ENCODE measurements at regions not wholly inside any gene's neighbourhood (a gene's known extent, or its start where the extent isn't known, plus 50 kb on each side); places are given as distances from the start of the nearest gene placed in this dataset.

DNA sequence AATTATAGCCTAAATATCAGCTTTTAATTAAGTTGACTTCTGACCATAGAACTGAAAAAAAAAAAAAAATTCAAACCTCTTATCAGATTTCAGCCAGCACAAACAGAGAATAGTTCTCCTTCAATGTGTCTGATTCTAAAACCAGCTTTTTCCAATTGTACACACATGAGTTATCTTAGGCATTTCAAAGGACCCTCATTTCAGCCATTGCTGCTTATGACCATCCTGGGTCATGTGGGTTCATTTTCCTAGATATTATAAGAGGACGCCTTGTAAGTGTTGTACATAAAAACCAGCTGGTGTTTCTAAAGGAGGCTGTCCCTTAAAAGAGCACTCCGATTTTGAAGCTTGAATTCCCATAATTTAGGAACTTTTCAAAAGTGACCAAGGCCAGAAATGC is 62.3 kb upstream of the DYNC1I2 start:
- Histone ChIP-seq H2BK12ac (ENCODE audit: low read depth, low read length) (no peak overlapping the region), H3K4me2 (ENCODE audit: insufficient read depth in 1 of 2, low read depth in 2 of 2, low read length in 2 of 2) (no peak overlapping the region), H2BK5ac (ENCODE audit: low read depth, low read length) (no peak overlapping the region), H2BK15ac (ENCODE audit: low read length) (no peak overlapping the region), H3K9me3 (ENCODE audit: insufficient read depth in 2 of 2, low read depth in 1 of 2, low read length in 1 of 2) (peaks cover 11 to 14% of the 10 kb centered on the region in 2 experiments; a peak in 2 of 4 replicates), H3K23me2 (ENCODE audit: low read depth, low read length) (no peaks in the 10 kb centered on the region), H4K5ac (ENCODE audit: insufficient read length, low read depth, low read length) (no peak overlapping the region), H3K56ac (replicated peaks; ENCODE audit: insufficient read length, low read depth, low read length) (no peak overlapping the region), H2BK20ac (ENCODE audit: low read length) (no peak overlapping the region), H3K18ac (ENCODE audit: extremely low read depth, low read length) (no peak overlapping the region), H3K27me3 (replicated peaks in 1 of 4; ENCODE audit: control insufficient read depth in 3 of 4, extremely low read depth in 1 of 4, insufficient read depth in 3 of 4, low read length in 3 of 4) (no peaks in the 10 kb centered on the region), H2AFZ (ENCODE audit: low read length) (no peak overlapping the region), H3K36me3 (ENCODE audit: control insufficient read depth in 2 of 4, insufficient read depth in 4 of 4, low read length in 3 of 4) (no peaks in the 10 kb centered on the region), H3K4me3 (ENCODE audit: extremely low read depth in 1 of 4, insufficient read depth in 2 of 4, low read depth in 3 of 4, low read length in 4 of 4) (no peak overlapping the region), H4K8ac (ENCODE audit: extremely low read depth, insufficient read depth, low read length) (no peak overlapping the region), H3K4ac (replicated peaks; ENCODE audit: insufficient read length, low read depth, low read length) (no peak overlapping the region), H3K14ac (ENCODE audit: insufficient read length) (no peak overlapping the region), H3K9ac (replicated peaks in 1 of 4; ENCODE audit: extremely low read depth in 1 of 4, low read depth in 3 of 4, low read length in 3 of 4) (no peak overlapping the region), H4K91ac (replicated peaks; ENCODE audit: insufficient read length, low read length) (no peak overlapping the region), H3K79me2 (ENCODE audit: control insufficient read depth in 1 of 2, insufficient read depth in 2 of 2, low read length in 2 of 2) (no peaks in the 10 kb centered on the region), H3K27ac (ENCODE audit: low read depth, low read length) (no peak overlapping the region), H3K4me1 (replicated peaks in 1 of 4; ENCODE audit: control insufficient read depth in 3 of 4, insufficient read depth in 4 of 4, low read length in 3 of 4) (no peaks in the 10 kb centered on the region), H4K20me1 (replicated peaks in 1 of 2; ENCODE audit: control insufficient read depth in 1 of 2, insufficient read depth in 2 of 2, low read length in 2 of 2) (no peaks in the 10 kb centered on the region), H3K79me1 (ENCODE audit: low read depth, low read length) (no peaks in the 10 kb centered on the region), H2BK120ac (replicated peaks; ENCODE audit: low read depth, low read length) (no peak overlapping the region), H3K23ac (ENCODE audit: insufficient read length) (no peak overlapping the region), H2AK5ac (ENCODE audit: low read depth, low read length) (no peak overlapping the region)
- POLR2A ChIA-PET (ENCODE audit: partially characterized antibody): no interaction called here
- CTCF ChIA-PET (ENCODE audit: partially characterized antibody): interaction anchor here (1.1 to 1.9 kb wide), 3 partner anchors 14 to 51 kb away, joined by 3 to 5 read pairs (median 5); no protein-coding TSS in a partner anchor
- 92% methylated on average over 2 of the region's 2 CpGs; no CpG with 5 or more reads in 1 of the 2 experiments for WGBS, 2 experiments (ENCODE audit: extremely low coverage in 1 of 2, insufficient coverage in 1 of 2, insufficient read length in 1 of 2, insufficient replicate concordance in 2 of 2, low coverage in 1 of 2, low lambda C conversion rate in 2 of 2, missing lambda C conversion rate in 1 of 2)
- TF ChIP-seq POU5F1 (IDR thresholded peaks at IDR 0.05; ENCODE audit: low read depth, low read length): no peak
- no peak for TF ChIP-seq TBP (IDR thresholded peaks at IDR 0.05; ENCODE audit: low read depth, low read length)
- no peak for TF ChIP-seq BCL11A (IDR thresholded peaks at IDR 0.05; ENCODE audit: low read depth in 2 of 2, low read length in 2 of 2)
- TF ChIP-seq USF2 (IDR thresholded peaks at IDR 0.05; ENCODE audit: low read length): no peak
- no peak for TF ChIP-seq FOSL1 (IDR thresholded peaks at IDR 0.05; ENCODE audit: insufficient read depth, low read depth, low read length)
- TF ChIP-seq JUN (IDR thresholded peaks at IDR 0.05; ENCODE audit: low read depth, low read length): no peak
- no peak for TF ChIP-seq ASH2L (IDR thresholded peaks at IDR 0.05; ENCODE audit: low read length)
- no peak for TF ChIP-seq EZH2 (IDR thresholded peaks at IDR 0.05; ENCODE audit: low read depth, low read length, severe bottlenecking)
- DNase-seq (ENCODE audit: low read depth in 1 of 2, low spot score in 2 of 2) (no peak), FAIRE-seq (no peak)

All from H1 (cell line).